Neuron (in vitro differentiated cells): ENCODE measurements at regions not wholly inside any gene's neighbourhood (a gene's known extent, or its start where the extent isn't known, plus 50 kb on each side); places are given as distances from the start of the nearest gene placed in this dataset.
"Not testable (repeated sequence)": the region's sequence is repeated elsewhere in the genome, so short reads cannot be mapped to it uniquely, and the experiment has no call there.

Source experiments
- H2AFZ ChIP-seq: one replicate; pipeline ENCODE4 v1.6.1; 2013; ENCODE audit warnings: low read depth, mild to moderate bottlenecking, inconsistent platforms, low read length, moderate library complexity
- H3K27me3 ChIP-seq: one replicate; pipeline ENCODE4 v1.6.1; 2013; ENCODE audit warnings: low read length; ENCODE audit not compliant: insufficient read depth
- H3K36me3 ChIP-seq: one replicate; pipeline ENCODE4 v1.6.1; 2013; ENCODE audit warnings: low read length; ENCODE audit not compliant: insufficient read depth
- H3K4me1 ChIP-seq: one replicate; pipeline ENCODE4 v1.6.1; 2013; ENCODE audit warnings: low read length; ENCODE audit not compliant: insufficient read depth
- H3K4me3 ChIP-seq: 2 replicates; pipeline ENCODE4 v1.5.1; 2013; ENCODE audit warnings: mild to moderate bottlenecking, low read length, moderate library complexity
- H3K9me3 ChIP-seq: one replicate; pipeline ENCODE4 v1.6.1; 2013; ENCODE audit warnings: low read length

- no peak overlapping the region for H2AFZ ChIP-seq
- H3K4me3 ChIP-seq = no peak overlapping the region
- H3K9me3 ChIP-seq = no peaks in the 10 kb centered on the region
- H3K27me3 ChIP-seq = no peaks in the 10 kb centered on the region
- H3K4me1 ChIP-seq = peaks cover 15% of the 10 kb centered on the region
- no peaks in the 10 kb centered on the region for H3K36me3 ChIP-seq
Measured at GRCh38 chr2:144989579-144990270, 469.8 kb upstream of the ZEB2 start.

- Histone ChIP-seq H3K27me3 (no peaks in the 10 kb centered on the region), H2AFZ (no peak overlapping the region), H3K4me3 (no peak overlapping the region), H3K36me3 (no peaks in the 10 kb centered on the region), H3K4me1 (peaks cover 15% of the 10 kb centered on the region), H3K9me3 (no peaks in the 10 kb centered on the region)
Measured at GRCh38 chr2:144988591-144988990, 468.7 kb upstream of the ZEB2 start.

- Histone ChIP-seq H3K4me3 (no peak overlapping the region), H3K27me3 (no peaks in the 10 kb centered on the region), H2AFZ (peak overlapping the region; percentile 11), H3K4me1 (peaks cover 15% of the 10 kb centered on the region), H3K36me3 (no peaks in the 10 kb centered on the region), H3K9me3 (no peaks in the 10 kb centered on the region)
Measured at GRCh38 chr2:144986691-144987090, 466.8 kb upstream of the ZEB2 start.

GRCh38 chr2:144984038-144984437, 464.1 kb upstream of the ZEB2 start:
- H2AFZ ChIP-seq = no peak overlapping the region
- no peak overlapping the region for H3K4me3 ChIP-seq
- no peaks in the 10 kb centered on the region for H3K36me3 ChIP-seq
- H3K27me3 ChIP-seq = no peaks in the 10 kb centered on the region
- no peaks in the 10 kb centered on the region for H3K4me1 ChIP-seq
- H3K9me3 ChIP-seq = no peaks in the 10 kb centered on the region

- H2AFZ ChIP-seq = no peak overlapping the region
- H3K27me3 ChIP-seq = no peaks in the 10 kb centered on the region
- no peaks in the 10 kb centered on the region for H3K36me3 ChIP-seq
- H3K9me3 ChIP-seq = no peaks in the 10 kb centered on the region
- no peaks in the 10 kb centered on the region for H3K4me1 ChIP-seq
- H3K4me3 ChIP-seq = no peak overlapping the region
Measured at GRCh38 chr2:144983107-144983506, 463.2 kb upstream of the ZEB2 start.

- no peaks in the 10 kb centered on the region for H3K9me3 ChIP-seq
- no peak overlapping the region for H2AFZ ChIP-seq
- H3K4me1 ChIP-seq = no peaks in the 10 kb centered on the region
- no peaks in the 10 kb centered on the region for H3K27me3 ChIP-seq
- H3K36me3 ChIP-seq = no peaks in the 10 kb centered on the region
- no peak overlapping the region for H3K4me3 ChIP-seq
Measured at GRCh38 chr2:144982481-144982880, 462.6 kb upstream of the ZEB2 start.

DNA sequence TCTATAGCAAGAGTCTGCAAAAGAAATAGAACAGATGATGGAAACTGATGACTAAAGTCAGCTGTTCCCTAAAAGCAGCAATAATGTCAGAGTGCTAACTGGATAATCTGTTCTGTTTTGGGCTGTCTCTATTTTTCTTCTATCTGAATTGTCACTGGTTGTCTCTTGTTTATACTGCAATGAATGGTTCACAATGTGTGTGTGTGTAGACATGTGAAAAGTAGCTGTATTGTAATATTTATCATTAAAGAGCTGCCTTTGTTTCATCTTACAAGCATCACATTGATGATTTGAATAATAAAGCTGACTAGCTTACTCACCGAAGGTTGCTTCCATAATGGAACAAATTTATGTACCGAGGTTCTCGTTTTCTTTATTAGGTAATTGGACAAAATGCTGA, 456.0 kb upstream of the ZEB2 start:
- Histone ChIP-seq H3K9me3 (no peaks in the 10 kb centered on the region), H3K4me1 (no peaks in the 10 kb centered on the region), H3K36me3 (no peaks in the 10 kb centered on the region), H3K27me3 (no peaks in the 10 kb centered on the region), H3K4me3 (no peak overlapping the region), H2AFZ (no peak overlapping the region)

DNA sequence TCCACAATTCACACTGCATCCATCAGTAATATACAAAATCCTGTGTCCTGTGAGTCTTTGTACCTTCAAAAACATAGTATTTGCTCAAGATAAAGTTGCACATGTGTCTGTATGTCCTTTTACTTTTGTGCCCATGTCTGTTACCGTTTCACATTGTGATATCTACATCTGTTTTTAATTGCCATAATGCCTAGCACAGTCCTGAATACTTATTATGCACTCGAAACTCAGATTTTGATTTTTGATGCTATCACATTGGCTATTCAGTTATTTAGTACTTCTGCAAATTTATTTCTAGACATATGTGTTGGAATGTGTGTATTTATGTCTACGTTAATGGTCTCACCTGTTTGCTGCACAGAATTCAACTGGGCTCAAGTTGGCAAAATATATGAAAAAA, 452.8 kb upstream of the ZEB2 start:
- Histone ChIP-seq H3K36me3 (no peaks in the 10 kb centered on the region), H3K27me3 (no peaks in the 10 kb centered on the region), H3K4me3 (no peak overlapping the region), H2AFZ (no peak overlapping the region), H3K9me3 (peaks cover 2% of the 10 kb centered on the region), H3K4me1 (no peaks in the 10 kb centered on the region)

DNA sequence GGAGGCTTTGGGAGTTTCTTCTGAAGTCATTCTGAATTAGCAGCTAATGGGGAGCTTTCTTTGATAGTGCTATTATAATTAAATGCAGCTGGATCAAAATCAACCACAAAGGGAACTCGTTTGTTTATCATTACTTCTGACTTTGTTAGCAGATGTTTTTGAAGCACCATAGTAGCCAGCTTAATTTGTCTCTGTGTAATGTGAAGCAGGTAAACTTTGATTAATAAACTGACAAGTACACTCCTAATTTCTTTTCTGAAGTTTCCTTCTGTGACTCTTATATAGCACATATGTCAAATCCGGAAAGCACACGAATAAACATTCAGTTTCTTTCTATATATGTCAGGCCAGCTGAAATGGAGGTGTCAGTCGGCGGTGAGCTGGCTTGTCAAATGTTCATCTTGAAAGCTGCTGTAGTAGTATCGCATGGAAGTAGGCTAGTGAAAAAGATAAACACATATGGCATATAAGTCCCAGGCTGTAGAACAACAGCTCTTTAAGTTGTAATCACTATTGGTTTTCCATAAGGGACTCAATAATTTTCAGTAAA, 451.9 kb upstream of the ZEB2 start:
- Histone ChIP-seq H2AFZ (no peak overlapping the region), H3K36me3 (no peaks in the 10 kb centered on the region), H3K4me1 (no peaks in the 10 kb centered on the region), H3K27me3 (no peaks in the 10 kb centered on the region), H3K4me3 (no peak overlapping the region), H3K9me3 (peaks cover 2% of the 10 kb centered on the region)

DNA sequence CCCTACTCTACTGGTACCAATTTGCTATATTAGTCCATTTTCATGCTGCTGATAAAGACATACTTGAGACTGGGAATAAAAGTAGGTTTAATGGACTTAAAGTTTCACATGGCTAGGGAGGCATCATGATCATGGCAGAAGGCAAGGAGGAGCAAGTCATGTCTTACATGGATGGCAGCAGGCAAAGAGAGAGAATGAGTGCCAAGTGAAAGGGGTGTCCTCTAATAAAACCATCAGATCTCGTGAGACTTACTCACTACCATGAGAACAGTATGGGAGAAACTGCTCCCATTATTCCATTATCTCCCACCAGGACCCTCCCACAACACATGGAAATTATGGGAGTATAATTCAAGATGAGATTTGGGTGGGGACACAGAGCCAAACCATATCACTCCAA, 450.5 kb upstream of the ZEB2 start:
- H3K9me3 ChIP-seq, H3K4me3 ChIP-seq, H3K4me1 ChIP-seq, H3K36me3 ChIP-seq, H3K27me3 ChIP-seq, H2AFZ ChIP-seq: not testable (repeated sequence)

DNA sequence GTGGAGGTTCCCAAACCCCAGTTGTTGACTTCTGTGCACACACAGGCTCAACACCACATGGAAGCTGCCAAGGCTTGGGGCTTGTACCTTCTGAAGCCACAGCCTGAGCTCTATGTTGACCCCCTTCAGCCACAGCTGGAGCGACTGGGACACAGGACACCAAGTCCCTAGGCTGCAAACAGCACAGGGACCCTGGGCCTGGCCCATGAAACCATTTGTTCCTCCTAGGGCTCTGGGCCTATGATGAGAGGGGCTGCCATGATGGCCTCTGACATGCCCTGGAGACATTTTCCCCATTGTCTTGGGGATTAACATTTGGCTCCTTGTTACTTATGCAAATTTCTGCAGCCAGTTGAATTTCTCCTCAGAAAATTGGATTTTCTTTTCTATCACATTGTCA, 449.6 kb upstream of the ZEB2 start:
- not testable (repeated sequence) for H3K4me1 ChIP-seq, H3K36me3 ChIP-seq, H2AFZ ChIP-seq, H3K27me3 ChIP-seq, H3K4me3 ChIP-seq, H3K9me3 ChIP-seq

DNA sequence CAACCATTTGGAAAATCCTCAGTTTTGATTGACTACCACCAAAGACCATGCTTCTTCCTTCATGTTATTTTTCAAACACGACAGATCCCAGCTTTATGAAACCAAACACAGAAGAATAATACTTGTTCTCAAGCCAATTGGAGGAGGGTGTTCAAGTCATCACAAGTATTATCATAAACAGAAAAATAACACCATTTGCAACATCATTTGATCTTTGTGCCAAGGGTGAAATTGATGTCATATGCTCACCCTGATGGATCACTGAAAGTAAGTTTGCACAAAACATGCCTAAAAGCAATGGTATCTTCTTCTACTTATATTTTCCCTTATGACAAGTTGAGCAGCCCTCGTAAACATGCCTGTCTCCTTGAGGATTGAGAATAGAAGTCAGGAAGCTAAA, 448.0 kb upstream of the ZEB2 start:
- no peaks in the 10 kb centered on the region for H3K36me3 ChIP-seq
- no peak overlapping the region for H3K4me3 ChIP-seq
- no peak overlapping the region for H2AFZ ChIP-seq
- no peaks in the 10 kb centered on the region for H3K27me3 ChIP-seq
- no peaks in the 10 kb centered on the region for H3K4me1 ChIP-seq
- peaks cover 2% of the 10 kb centered on the region for H3K9me3 ChIP-seq

DNA sequence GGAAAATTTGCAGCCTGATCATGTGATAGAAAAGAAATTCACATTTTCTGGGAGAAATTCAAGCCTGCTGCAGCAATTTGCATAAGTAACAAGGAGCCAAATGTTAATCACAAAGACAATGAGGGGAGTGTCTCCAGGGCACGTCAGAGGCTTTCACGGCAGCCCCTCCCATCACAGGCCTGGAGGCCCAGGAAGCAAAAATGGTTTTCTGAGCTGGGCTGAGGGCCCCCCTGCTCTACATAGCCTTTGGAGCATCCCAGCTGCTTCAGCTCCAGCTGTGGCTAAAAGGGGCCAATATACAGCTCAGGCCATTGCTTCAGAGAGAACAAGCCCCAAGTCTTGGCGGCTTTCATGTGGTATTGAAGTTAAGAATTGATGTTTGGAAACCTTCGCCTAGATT, 445.3 kb upstream of the ZEB2 start:
- no peaks in the 10 kb centered on the region for H3K9me3 ChIP-seq
- no peaks in the 10 kb centered on the region for H3K36me3 ChIP-seq
- no peak overlapping the region for H2AFZ ChIP-seq
- peaks cover 7% of the 10 kb centered on the region for H3K4me1 ChIP-seq
- H3K27me3 ChIP-seq = no peaks in the 10 kb centered on the region
- H3K4me3 ChIP-seq = no peak overlapping the region

DNA sequence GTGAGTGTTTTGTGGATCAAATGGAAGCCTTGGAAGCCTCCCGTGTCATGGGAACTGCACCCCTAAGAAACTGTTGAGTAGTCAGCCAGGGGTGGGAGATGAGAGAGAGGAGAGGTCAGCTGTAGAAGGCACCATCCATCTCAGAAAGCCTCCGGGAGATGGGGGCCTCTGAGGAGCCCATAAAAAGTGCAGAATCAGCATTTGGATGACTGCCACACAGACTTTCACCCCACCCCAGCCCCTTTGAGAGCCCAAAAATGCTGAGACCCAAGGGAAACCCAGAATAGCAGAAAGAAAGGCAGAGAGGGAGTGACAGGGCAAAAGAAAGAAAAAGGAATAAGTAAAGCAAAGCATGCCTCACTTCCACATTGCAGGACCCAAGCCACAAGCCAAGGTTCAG, 443.1 kb upstream of the ZEB2 start:
- no peak overlapping the region for H2AFZ ChIP-seq
- no peaks in the 10 kb centered on the region for H3K9me3 ChIP-seq
- H3K36me3 ChIP-seq = no peaks in the 10 kb centered on the region
- no peaks in the 10 kb centered on the region for H3K27me3 ChIP-seq
- H3K4me1 ChIP-seq = peaks cover 7% of the 10 kb centered on the region
- no peak overlapping the region for H3K4me3 ChIP-seq
